ENCODE measurements at regions not wholly inside any gene's neighbourhood (a gene's known extent, or its start where the extent isn't known, plus 50 kb on each side); places are given as distances from the start of the nearest gene placed in this dataset.

DNA sequence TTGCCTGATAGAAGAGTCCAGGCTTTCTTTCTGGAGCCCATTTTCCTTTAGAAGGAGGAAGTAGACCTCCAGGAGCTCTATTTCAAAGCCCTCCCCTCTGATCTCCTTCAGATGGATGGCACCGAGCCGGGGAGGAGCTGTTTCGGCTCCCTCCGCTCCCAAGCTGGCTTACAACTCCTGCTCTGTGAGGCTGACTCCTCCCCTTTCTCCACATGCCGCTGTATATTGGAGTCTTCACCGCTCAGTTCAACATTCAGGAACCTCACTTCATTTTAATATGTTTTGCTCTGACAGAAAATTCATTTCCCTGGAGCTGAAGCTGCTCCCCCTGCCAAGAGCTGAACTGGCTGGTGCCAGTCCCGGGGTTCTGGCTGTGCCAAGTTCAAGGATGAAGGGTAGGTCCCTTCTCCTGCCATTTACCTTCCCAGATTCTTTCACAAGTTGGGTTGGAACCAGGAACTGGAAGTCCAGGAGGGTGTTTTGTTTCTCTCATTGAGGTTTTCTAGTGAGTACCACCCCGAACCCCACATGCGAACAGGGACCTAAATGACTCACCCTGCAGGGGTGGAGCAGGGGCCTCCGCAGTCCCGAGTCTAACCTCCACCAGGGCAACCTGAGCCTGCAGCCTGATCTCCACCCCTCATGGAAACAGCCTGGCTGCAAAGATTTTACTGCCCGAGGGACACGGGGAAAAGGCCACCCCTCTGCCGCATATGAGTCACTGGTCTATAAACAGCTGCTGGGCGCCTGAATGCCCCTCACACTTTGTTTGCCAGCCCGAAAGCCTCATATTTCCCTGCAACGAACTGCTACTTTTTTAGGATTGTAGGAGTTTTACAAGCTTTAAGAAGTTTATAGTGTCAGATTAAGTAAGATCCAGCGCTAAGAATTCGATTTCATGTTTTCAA, 68.6 kb upstream of the FOXA2 start:
- in situ Hi-C loops (cut with MboI; ENCODE audit: low sequenced_read_pairs): no loop called here

DNA sequence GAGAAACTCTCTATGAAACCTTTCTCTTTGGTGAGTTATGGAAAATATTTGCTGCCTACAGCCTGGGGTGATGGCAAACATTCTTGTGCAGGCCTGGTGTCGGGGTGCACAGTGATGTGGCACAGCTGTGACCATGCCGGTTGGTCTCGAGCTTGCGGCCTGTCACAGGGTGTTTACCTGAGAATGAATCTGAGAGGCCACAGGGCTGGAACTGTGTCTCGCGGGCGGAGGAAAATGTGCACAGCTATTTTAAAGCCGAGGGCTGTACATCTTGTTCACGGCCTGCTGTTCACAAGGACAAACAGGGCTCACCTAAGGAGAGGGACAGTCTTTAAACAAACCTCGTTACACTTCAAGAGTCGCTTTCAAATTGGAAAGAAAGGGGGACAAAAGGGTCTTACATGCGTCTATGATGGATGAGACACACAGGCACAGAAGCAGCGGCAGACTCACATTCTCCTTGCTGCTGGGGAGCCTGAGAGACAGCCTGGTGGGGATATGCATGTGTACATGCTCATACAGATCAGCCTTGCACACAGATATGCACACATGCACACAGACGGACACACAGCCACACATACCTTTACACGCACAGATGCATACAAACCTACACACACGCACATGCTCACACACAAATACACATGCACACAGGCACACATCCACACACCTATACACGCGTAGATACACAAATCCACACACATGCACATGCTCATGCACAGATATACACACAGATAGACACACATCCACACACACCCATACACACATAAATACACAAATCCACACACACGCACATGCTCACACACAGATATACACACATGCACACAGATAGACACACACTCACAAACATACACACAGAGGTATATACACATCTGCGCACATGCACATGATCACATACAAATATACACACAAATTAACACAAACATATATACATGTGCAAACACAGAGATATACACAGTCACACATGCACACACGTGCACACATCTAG, 69.6 kb upstream of the FOXA2 start:
- in situ Hi-C loops (cut with MboI; ENCODE audit: low sequenced_read_pairs): no loop called here

DNA sequence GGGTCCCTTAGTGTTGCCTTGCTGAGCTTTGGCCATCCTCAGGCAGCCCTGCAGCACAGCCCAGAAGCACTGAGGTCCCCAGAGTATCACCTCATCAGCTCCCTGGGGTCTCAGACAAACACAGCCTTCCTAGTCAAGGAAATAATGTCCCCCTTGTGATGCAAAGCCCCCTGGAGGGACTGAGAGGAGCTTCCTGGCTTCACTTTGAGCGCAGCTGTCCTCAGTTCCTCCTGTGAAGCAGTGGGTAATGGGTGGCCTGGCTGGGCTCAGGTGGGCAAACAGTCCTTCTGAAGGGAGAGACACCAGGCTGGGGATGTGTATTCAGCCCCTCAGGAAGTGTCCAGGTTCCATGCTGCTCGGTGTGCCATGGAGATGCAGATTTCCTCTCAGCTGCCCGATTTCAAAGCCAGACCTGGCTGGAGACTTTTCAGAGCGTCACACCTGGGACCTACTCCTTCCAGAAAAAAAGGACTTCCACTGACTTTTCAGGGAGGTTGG, 79.2 kb upstream of the FOXA2 start:
- in situ Hi-C loops (cut with MboI; ENCODE audit: low sequenced_read_pairs): no loop called here

DNA sequence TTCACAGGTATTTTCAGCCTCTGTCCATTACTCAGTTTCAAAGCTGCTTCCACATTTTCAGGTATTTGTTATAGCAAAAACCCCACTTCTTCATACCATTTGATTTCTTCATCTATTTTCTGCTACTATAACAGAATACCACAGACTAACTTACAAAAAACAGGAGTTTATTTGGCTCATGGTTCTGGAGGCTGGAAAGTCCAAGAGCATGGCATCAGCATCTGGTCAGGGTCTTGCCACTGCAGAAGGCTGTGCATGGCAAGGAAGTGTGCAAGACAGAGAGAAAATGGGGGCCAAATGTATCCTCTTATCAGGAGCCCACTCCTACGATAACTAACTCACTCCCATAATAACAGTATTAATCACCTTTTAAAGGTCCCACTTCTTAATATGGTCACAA, 82.8 kb upstream of the FOXA2 start:
- in situ Hi-C loops (cut with MboI; ENCODE audit: low sequenced_read_pairs): no loop called here

DNA sequence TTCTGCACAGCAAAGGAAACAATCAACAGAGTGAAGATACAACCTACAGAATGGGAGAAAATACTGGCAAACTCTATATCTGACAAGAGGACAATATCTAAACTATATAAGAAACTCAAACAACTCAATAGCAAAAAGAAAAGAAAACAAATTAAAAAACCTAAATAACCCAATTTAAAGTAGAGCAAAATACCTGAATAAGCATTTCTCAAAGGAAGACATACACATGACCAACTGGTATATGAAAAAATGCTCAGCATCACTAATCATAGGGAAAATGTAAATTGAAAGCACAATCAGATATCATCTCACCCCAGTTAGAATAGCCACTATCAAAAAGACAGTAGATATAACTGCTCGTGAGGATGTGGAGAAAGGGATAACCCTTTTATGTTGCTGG, 87.8 kb upstream of the FOXA2 start:
- in situ Hi-C loops (cut with MboI; ENCODE audit: low sequenced_read_pairs): no loop called here

DNA sequence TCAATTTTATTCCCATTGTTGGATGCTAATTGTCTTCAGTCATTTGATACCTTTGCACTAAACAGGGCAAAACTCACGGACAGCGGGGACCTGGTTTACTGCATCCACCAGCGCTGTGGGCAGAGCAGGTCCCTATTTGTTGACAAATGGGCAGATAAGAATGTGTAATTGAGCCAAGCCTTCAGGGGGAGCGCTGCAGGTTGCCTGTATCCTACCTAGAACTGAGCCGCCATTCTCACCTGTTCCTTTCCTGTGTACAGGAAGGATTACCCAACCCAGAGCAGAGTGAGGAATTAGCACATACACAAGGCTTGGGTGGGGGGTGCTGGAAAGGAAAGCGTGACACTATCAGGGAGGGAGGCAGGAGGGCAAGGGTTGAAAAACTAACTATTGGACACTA, 89.1 kb upstream of the FOXA2 start:
- in situ Hi-C loops (cut with MboI; ENCODE audit: low sequenced_read_pairs): no loop called here

DNA sequence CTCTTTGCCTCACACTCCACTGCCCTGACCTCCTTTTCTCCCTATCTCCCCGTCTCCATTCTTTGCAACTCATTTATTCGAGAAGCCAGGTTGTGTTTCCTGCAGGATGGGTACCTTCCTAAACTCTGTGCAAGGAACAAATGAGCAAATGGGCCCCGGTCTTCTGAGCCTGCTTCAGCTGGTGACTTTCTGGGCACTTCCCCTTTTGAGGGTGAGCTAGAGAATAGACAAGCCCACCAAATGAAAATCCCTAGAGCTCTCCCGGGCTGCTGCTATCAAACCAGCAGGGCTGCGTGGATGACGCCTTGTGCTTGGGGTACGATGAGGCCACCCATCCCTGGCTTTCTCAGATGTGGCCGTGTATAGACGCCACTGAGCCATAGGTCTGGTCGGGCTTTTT, 91.0 kb upstream of the FOXA2 start:
- in situ Hi-C loops (cut with MboI; ENCODE audit: low sequenced_read_pairs): loop anchor here (25.0 kb wide), 1 partner anchor 662 kb away; no protein-coding TSS in a partner anchor

DNA sequence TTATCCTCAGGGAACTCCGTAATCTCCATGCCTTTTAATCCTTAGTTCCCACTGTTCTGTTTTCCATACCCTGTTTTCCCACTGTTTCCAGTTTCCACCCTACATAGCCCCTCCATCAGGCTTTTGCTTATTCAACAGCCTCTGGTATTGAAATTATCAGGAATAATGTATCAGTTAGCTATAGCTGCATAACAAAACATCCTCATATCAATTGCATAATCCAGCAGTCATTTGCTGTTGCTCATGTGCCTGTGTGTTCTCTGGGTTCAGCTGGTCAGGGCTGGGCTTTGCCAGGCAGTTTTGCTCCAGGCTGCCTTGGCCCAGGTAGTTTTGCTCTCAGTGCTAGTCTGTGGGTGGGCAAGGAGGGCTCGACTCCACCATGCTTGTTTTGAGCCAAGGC, 94.3 kb upstream of the FOXA2 start:
- in situ Hi-C loops (cut with MboI; ENCODE audit: low sequenced_read_pairs): loop anchor here (25.0 kb wide), 1 partner anchor 659 kb away; no protein-coding TSS in a partner anchor

DNA sequence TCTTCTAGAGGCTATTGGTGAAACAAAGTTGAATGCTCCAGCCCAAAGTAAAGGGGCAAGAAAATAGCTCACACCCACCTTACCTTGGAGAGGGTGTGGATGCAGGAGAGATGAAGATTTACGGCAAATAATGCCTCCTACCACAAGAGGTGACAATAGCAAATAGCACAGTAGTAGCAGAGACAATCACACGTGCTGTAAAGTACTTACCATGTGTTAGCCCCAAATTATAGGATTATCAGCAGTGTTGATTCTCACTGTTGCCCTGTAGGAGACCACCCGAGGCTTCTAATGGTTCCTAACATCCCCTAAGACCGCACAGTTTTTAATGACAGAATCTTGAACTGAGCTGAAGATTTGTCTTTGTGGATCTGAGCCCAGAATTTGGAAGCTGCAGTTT, 94.8 kb upstream of the FOXA2 start:
- in situ Hi-C loops (cut with MboI; ENCODE audit: low sequenced_read_pairs): loop anchor here (25.0 kb wide), 1 partner anchor 658 kb away; no protein-coding TSS in a partner anchor

DNA sequence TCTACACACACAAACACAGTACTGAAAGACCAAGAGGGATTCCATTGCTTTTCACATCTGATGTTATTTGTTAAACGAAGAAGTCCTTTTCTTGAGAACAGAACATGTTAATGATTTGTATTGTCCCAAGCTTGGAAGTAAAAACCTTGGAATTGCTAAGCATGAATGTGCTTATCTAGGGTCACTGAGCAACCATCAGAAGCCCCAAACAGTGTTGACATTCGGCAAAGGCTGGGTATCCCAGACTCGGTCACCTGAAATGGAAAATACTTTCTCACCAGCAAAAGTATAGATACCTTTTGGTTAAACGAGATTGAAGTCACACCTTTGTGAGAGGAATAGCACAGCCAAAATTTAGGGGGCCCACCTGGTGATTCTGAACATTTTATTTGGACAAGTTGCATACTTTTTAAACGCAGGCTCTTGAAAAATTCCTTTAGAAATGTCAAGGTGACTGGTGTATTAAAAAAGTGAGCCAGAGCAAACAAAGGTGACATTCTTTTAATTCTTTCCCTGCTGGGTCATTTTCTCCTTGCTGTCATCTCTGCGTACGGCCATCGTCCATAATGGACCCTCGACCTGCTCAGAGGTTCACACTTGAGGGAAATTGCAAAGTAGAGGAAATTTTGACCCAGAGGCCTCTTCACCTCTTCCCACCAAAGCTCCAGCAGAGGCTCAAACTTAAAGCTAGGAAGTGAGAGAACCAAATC, 95.8 kb upstream of the FOXA2 start:
- in situ Hi-C loops (cut with MboI; ENCODE audit: low sequenced_read_pairs): loop anchor here (10.0 to 25.0 kb wide), 2 partner anchors 345 to 657 kb away; no protein-coding TSS in a partner anchor

DNA sequence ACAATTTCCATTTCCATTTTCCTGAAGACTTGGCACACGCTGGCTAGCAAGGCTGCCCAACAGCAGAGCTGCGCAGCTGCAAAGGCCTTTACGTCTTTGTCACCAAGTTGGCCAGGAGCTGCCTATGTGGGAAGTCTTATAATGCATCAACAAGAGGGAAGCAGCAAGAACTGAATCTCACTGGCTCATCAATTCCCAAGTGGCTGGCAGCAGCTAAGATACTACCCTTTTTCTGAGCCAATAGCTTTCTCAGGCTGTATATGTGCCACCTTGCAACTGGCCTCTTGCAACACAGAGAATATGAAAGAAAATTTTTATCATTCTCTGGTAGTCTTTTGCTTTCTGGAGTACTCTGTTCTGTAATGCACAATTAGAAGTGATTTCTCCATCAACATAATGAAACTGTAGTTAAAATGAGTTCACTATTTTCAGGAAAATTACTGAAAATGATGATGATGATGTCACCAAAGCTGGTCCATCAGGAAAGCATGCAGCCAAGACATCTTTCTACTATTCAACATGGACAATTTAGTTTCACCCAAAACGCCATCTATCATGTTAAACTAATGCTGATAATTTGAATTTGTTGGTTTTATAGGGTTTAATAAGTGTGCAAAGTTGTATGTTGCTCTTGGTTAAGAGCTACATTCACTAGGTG, 97.3 kb upstream of the FOXA2 start:
- in situ Hi-C loops (cut with MboI; ENCODE audit: low sequenced_read_pairs): loop anchor here (10.0 to 25.0 kb wide), 2 partner anchors 347 to 656 kb away; no protein-coding TSS in a partner anchor

DNA sequence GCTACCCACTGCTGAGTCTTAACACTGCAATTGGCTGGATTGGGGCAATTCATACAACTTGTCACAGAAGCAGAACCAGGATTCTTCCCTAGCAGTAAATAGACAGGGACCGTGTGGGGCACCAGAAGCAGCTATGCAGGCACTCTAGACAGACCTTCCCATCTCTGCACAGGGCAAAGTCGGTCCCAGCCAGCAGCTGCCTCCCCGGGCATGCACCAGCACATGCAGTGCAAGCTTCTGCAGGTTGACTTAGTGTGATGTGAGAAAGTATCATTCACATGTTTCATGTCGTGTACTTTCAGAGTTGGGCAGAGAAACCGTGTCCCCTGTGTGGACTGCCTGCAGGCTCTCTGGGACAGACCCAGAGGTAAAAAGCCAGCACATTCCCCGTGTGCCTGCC, 98.0 kb upstream of the FOXA2 start:
- in situ Hi-C loops (cut with MboI; ENCODE audit: low sequenced_read_pairs): loop anchor here (10.0 to 25.0 kb wide), 2 partner anchors 348 to 655 kb away; no protein-coding TSS in a partner anchor

DNA sequence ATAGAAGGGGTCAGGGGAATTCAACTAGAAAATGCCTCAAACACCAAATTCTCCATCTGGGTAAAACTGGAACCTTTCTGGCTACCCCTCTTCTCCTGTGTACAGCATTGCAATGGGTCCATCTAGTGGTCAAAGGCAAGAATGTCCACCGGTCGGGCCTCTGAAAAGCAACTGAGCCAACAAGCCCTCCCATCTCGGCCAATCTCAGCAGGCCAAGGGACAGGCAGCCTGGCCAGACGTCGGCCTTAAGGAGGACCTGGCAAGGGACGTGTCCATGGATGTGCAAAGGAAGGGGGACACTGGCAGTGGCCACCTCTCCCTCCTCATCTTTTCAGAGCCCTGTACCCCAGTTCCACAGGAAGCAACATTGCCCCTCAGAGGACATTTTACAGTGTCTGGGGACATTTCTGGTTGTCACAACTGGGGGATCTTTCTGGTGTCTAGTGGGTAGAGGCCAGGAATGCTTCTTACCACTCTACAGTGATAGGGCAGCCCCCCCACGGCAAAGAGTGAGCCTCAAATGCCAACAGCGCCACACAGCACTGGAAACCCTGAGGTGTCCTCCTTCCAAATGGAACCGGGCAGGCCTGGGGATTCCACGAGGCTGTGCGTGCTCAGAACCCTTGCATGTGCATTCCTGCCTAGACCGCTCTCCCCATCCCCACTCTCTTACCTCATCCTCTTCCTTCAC, 99.8 kb upstream of the FOXA2 start:
- in situ Hi-C loops (cut with MboI; ENCODE audit: low sequenced_read_pairs): loop anchor here (10.0 to 25.0 kb wide), 2 partner anchors 349 to 653 kb away; no protein-coding TSS in a partner anchor

DNA sequence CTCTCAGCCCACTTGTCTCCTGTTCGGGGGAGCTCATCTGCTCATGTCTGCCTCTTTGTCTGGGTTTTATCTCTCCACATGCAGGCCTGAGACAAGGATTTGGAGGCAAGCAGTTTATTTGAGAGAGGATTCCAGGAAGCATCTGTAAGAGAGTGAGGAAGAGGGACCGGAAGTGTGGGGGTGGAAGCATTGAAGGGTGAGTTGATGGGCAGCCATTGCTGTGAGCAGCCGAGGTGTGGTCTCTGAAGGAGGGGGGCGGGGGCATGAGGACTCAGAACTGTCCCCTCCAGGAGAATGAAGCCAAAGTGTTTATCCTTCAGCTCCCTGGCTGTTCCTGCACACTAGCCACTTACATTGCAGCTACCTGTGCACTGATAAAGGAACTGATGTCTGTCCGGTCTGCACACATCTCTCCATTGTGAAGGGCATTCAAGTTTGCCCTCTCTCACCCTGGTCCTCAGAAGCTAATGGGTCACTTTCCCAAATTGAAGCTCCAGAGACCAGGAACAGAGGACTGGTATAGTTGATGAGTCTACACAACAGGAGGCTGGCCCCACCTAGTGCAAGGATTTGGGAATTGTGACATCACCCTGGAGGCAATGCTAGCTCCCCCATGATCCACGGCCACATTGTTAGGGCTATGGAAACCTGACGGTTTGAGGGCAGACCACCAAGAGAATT, 100.5 kb upstream of the FOXA2 start:
- in situ Hi-C loops (cut with MboI; ENCODE audit: low sequenced_read_pairs): loop anchor here (10.0 to 25.0 kb wide), 2 partner anchors 350 to 652 kb away; no protein-coding TSS in a partner anchor

DNA sequence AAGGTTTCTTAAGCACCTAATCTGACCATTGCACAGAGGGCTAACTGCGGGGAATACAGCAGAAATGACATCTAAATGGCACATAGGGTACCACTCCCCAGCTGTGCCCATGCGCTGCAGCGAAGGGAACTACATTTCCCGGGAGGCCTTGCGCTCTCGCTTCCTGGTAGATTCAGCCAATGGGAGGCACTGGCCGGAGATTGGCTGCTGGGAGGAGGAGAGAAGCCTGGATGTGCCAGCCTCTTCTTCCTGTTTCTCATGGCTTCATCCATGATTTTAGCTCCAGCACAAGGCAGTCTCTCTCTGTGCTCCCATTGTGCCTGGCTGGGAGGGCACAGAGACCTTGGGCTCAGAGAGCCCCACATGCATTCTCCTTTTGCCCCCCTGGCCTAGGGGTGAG, 101.7 kb upstream of the FOXA2 start:
- in situ Hi-C loops (cut with MboI; ENCODE audit: low sequenced_read_pairs): loop anchor here (10.0 to 25.0 kb wide), 2 partner anchors 351 to 651 kb away; no protein-coding TSS in a partner anchor

DNA sequence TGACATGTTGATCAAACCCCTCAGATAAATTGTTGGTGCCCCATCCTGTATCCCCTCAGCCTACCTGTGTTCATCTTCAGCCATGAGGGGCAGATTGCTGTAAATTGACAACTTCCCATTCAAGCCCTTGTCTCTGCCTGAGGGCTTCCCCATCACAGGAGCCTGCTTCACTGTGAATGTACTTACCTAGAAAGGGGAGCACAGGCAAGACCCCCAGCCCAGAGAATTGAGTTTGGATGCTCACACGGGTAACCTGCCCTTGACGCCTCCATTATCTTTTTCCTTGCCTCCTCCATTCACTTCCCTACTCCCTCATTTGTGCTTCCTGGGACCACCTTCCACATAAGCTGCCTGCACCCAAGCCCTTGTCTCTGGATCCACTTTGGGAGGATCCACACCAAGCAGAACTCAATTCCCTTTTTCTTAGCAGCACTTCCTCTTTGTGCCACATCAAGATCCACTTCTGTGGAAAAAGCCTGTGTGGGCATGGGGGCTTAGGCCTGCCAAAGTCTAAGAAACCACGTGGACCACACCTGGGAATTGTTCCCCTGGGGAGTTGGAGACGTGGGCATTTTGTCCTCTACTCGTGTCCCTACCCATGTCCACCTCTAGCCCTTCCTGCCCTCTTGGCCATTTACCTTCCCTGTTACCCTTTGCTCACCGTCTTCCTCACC, 103.4 kb upstream of the FOXA2 start:
- in situ Hi-C loops (cut with MboI; ENCODE audit: low sequenced_read_pairs): loop anchor here (10.0 to 25.0 kb wide), 2 partner anchors 353 to 649 kb away; no protein-coding TSS in a partner anchor

DNA sequence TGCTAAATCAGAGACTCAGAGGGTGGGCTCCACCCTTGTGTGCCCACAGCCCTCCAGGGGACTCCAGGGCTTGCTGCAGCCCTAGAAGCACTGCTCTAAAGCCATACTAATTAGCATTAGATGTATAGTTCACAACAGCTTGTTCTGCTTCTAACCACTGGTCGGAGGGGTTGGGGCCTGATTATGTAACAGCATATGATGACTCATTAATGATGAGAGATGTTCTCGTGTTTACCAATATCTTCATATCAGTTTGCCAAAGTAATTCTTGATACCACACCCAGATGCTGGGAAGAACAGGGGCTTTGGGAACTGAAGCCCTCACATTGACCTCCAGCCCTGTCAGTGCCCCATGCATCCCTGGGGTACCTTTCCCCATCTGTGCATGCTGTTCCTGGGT, 104.1 kb upstream of the FOXA2 start:
- in situ Hi-C loops (cut with MboI; ENCODE audit: low sequenced_read_pairs): loop anchor here (10.0 to 25.0 kb wide), 2 partner anchors 354 to 649 kb away; no protein-coding TSS in a partner anchor

DNA sequence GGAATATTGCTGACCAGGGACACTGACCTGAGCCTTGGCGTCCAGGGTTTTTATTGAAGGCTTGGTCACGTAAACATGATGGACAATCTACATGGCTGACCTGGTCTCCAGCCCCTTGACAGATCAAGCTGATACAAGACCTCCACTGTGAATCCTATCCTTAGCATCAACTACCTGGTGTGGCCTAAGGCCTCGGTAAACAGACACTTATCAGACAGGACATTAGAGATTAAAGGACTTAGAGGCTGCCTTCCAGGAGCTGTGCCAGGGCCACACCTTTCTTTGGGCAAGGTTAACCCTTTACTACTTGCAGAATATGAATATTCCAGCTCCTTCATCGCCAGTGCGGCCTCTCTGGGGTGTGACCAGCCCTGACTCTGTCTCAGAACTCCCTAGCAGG, 104.9 kb upstream of the FOXA2 start:
- in situ Hi-C loops (cut with MboI; ENCODE audit: low sequenced_read_pairs): loop anchor here (10.0 to 25.0 kb wide), 2 partner anchors 354 to 648 kb away; no protein-coding TSS in a partner anchor

Data from HL-60/S4 treated with phorbol 12-myristate 13-acetate at 8.2 ng/mL for 4 days and 3 days (cell line).